ENCODE measurements at regions not wholly inside any gene's neighbourhood (a gene's known extent, or its start where the extent isn't known, plus 50 kb on each side); places are given as distances from the start of the nearest gene placed in this dataset.

GRCh38 chr12:90246688-90247087 is 538.0 kb upstream of the ATP2B1 start:
- no peak for DNase-seq (ENCODE audit: low read depth)
- no peak for TF ChIP-seq CTCF (IDR thresholded peaks at IDR 0.05; ENCODE audit: low read length, missing control alignments)
- no peak overlapping the region for H3K4me3 ChIP-seq (replicated peaks; ENCODE audit: low read depth, low read length)

- TF ChIP-seq CTCF (IDR thresholded peaks at IDR 0.05; ENCODE audit: low read length, missing control alignments) = no peak
- no peak overlapping the region for H3K4me3 ChIP-seq (replicated peaks; ENCODE audit: low read depth, low read length)
- no peak for DNase-seq (ENCODE audit: low read depth)
These were observed 536.8 kb upstream of the ATP2B1 start for GRCh38 chr12:90245391-90245790.

GRCh38 chr12:90244232-90244631 is 535.6 kb upstream of the ATP2B1 start:
- no peak overlapping the region for H3K4me3 ChIP-seq (replicated peaks; ENCODE audit: low read depth, low read length)
- no peak for DNase-seq (ENCODE audit: low read depth)
- no peak for TF ChIP-seq CTCF (IDR thresholded peaks at IDR 0.05; ENCODE audit: low read length, missing control alignments)

GRCh38 chr12:90243211-90243610 is 534.6 kb upstream of the ATP2B1 start:
- no peak overlapping the region for H3K4me3 ChIP-seq (replicated peaks; ENCODE audit: low read depth, low read length)
- DNase-seq (ENCODE audit: low read depth) = no peak
- TF ChIP-seq CTCF (IDR thresholded peaks at IDR 0.05; ENCODE audit: low read length, missing control alignments) = no peak

GRCh38 chr12:90239732-90240260 is 531.2 kb upstream of the ATP2B1 start:
- no peak for DNase-seq (ENCODE audit: low read depth)
- TF ChIP-seq CTCF (IDR thresholded peaks at IDR 0.05; ENCODE audit: low read length, missing control alignments) = no peak

GRCh38 chr12:90238663-90239271 is 530.1 kb upstream of the ATP2B1 start:
- no peak for TF ChIP-seq CTCF (IDR thresholded peaks at IDR 0.05; ENCODE audit: low read length, missing control alignments)

More at GRCh38 chr12:90239732-90240260, 531.2 kb upstream of the ATP2B1 start:
- H3K4me3 ChIP-seq (replicated peaks; ENCODE audit: low read depth, low read length) = no peak overlapping the region

GRCh38 chr12:90237841-90238240 is 529.2 kb upstream of the ATP2B1 start:
- TF ChIP-seq CTCF (IDR thresholded peaks at IDR 0.05; ENCODE audit: low read length, missing control alignments) = no peak
- DNase-seq (ENCODE audit: low read depth) = no peak
- H3K4me3 ChIP-seq (replicated peaks; ENCODE audit: low read depth, low read length) = no peak overlapping the region

More at GRCh38 chr12:90238663-90239271, 530.1 kb upstream of the ATP2B1 start:
- DNase-seq (ENCODE audit: low read depth) = no peak
- no peak overlapping the region for H3K4me3 ChIP-seq (replicated peaks; ENCODE audit: low read depth, low read length)
